Activated CD4-positive, alpha-beta T cell treated with anti-CD3 and anti-CD28 coated beads for 4 hours (primary cell): ENCODE measurements at regions not wholly inside any gene's neighbourhood (a gene's known extent, or its start where the extent isn't known, plus 50 kb on each side); places are given as distances from the start of the nearest gene placed in this dataset.
"Not testable (repeated sequence)": the region's sequence is repeated elsewhere in the genome, so short reads cannot be mapped to it uniquely, and the experiment has no call there.

Source experiments
- DNase-seq, 2 donors: peaks; one replicate each; pipeline ENCODE4 v3.0.0-alpha.2; 2020

DNA sequence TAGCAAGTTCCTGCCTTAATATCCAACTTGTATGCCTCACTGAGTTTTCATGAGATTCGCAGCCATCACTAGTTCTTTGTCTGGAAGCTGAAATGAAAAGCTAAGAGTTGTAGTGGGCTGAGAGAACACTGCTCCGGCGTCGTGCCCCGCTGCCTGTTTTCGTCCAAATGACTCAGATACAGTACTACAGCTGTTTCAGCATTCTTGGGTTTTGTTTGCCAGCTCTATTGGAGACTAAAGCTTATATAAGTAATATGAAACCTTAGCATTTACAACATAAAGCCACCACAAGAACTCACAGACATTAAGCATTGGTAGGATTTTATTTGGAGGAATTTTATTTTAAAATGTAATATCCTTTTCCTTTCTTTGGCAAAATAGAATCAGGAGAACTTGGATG is 299.7 kb downstream of the DLEU7 start:
- no peak for DNase-seq

GRCh38 chr13:50544211-50544610 is 299.3 kb downstream of the DLEU7 start:
- no peak for DNase-seq

DNA sequence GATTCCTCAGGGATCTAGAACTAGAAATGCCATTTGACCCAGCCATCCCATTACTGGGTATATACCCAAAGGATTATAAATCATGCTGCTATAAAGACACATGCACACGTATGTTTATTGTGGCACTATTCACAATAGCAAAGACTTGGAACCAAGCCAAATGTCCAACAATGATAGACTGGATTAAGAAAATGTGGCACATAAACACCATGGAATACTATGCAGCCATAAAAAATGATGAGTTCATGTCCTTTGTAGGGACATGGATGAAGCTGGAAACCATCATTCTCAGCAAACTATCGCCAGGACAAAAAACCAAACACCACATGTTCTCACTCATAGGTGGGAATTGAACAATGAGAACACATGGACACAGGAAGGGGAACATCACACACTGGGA is 296.3 kb downstream of the DLEU7 start:
- DNase-seq: not testable (repeated sequence)

GRCh38 chr13:50548586-50548985 is 294.9 kb downstream of the DLEU7 start:
- no peak for DNase-seq

- no peak for DNase-seq
These were observed 294.1 kb downstream of the DLEU7 start for GRCh38 chr13:50549221-50549942.

- DNase-seq: no peak
These were observed 293.3 kb downstream of the DLEU7 start for GRCh38 chr13:50550151-50550550.

DNA sequence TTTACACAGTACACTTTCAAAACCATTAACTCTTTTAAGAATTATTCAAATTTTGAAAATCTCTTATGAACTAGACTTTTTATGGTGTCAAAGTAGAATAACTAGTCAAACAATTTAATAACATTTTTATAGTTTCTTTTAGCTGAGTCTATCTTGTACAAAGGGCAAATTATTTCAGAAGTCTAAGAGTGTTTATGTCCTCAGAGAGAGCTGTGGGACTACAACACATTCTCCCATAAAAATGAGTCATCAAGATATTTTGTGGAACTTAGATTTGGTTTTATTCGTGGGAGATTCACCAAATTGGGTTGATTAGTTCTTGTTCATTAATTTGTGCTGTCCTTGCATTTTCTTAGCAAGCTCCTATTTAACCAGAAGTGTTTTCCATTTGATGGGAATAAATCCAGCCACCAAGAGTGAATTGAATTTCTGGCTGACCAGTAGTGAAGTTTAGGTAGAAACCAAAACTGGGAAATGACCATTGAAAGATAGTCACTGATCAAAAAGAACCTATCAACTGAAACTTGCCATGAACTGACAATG is 291.0 kb downstream of the DLEU7 start:
- DNase-seq: no peak

DNA sequence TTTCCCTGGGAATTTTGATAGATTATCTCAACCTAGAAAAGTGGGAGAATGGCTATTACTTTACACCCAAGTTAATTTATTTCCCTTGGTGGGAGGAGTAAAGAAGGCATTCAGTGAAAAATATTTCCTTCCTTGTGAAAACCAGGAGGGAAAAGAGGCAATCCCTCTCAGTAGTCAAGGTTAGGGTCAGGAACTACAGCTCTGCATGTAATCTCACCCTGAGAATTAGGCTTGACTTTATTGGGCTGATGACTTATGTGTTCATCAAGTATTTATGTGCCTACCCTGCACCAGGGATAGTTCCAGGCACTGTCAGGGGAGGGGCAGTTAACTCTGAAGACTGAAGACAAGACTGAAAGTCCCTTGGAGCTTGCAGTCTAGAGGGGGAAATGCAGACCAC is 281.8 kb downstream of the DLEU7 start:
- DNase-seq: no peak

DNA sequence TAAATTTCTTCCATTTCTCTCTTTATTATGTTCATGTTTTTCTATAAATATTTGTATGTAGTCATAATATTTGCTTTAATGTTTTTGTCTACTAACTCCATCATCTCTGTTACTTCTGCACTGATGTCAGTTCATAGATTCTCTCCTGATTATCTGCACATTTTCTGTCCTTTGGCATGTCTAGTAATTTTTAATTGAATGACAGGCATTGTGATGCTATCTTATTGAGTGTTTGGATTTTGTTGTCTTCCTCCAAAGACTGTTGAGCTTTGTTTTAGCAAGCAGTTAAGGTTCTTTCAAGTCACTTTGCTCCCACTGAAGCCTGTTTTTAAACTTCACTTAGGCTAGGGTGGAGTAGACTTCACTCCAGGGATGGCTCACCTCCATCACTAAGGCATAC is 276.8 kb downstream of the DLEU7 start:
- DNase-seq: no peak

DNA sequence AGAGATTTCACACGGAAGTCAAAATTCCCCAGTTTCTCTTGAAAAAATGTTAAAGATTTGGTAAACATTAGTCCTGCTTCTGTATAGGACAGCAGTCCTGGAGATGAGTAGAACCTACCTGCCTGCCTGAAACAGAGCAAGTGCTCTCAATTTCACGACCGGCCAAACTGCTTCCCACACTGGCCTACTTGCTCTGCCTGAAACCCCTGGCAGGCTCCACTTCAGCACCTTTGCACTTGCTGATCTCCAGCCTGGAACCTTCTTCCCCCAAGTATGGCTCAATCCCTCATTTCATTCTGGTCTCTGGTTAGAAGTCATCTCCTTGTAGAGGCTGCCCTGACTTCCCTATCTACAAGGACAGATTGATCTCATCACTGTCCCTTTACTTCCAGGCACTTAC is 271.4 kb downstream of the DLEU7 start:
- no peak for DNase-seq

DNA sequence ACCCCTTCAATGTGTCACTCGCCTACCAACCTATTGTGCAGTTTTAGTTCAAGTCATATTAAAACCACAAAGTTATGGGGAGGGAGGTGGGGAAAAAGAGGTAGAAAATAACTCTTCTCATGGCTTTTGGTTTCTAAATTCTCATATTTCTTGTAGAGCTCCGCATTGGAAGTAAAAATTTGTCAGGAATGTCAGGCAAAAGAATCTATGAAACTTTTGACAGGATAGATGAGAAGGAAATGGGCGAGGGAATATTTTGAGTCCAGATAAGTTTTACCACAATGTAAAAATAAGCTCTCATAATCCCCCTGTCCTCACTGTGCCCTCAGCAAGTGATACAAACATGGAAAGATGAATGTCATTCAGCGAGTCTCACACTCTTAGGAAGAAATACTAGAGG is 270.4 kb downstream of the DLEU7 start:
- no peak for DNase-seq

GRCh38 chr13:50574731-50575130 is 268.8 kb downstream of the DLEU7 start:
- DNase-seq: no peak

- DNase-seq: no peak
These were observed 268.4 kb downstream of the DLEU7 start for GRCh38 chr13:50575138-50575537.

GRCh38 chr13:50576156-50576555 is 267.3 kb downstream of the DLEU7 start:
- no peak for DNase-seq

GRCh38 chr13:50577806-50578205 is 265.7 kb downstream of the DLEU7 start:
- no peak for DNase-seq

DNA sequence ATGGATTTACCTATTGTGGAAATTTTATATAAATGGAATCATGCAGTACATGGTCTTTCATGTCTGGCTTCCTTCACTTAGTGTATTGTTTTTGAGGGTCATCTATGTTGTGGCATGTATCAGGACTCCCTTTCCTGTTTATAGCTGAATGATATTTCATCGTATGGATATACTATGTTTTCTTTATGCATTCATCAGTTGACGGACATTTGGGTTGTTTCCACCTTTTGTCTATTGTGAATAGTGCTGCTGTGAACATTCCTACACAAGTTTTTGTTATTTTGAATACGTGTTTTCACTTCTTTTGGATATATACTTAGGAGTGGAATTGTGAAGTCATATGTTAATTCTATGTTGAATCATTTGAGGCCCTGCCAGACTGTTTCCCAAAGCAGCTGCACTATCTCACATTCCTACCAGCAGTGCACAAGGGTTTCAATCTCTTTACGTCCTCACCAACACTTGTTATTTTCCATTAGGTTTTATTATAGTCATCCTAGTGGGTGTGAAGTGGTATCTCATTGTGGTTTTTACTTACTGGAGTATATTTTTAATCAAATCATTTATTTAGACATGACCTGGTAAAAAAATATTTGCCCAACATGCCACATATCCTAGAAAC is 262.7 kb downstream of the DLEU7 start:
- DNase-seq: no peak

DNA sequence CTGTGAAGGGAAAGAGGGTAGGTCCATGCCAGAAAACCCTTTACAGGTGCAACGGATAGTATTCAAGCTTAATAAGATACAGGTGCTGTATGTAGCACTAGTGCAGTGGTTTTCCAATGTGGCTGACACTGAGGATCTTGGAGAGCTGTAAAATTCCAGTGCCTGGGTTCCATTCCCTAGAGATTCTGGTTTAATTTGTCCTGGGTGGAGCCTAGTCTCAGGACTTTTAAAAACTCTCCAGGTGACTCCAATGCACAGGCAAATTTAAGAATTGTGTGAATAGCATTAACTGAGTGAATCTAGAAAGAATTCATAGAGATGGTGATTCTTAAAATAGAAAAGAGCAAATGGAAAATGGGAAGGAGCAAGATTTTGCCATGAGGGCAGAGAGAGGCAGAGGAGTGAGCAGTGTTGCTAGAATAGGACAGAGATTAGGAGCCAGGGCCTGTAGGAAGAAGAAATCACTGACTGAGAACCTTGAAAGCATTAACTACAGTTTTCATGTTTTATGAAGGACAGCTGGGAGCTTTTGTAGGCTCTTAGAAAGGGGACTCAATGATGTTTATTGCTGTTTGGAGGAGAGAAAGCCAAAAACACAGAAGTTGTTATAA is 261.8 kb downstream of the DLEU7 start:
- DNase-seq: no peak

DNA sequence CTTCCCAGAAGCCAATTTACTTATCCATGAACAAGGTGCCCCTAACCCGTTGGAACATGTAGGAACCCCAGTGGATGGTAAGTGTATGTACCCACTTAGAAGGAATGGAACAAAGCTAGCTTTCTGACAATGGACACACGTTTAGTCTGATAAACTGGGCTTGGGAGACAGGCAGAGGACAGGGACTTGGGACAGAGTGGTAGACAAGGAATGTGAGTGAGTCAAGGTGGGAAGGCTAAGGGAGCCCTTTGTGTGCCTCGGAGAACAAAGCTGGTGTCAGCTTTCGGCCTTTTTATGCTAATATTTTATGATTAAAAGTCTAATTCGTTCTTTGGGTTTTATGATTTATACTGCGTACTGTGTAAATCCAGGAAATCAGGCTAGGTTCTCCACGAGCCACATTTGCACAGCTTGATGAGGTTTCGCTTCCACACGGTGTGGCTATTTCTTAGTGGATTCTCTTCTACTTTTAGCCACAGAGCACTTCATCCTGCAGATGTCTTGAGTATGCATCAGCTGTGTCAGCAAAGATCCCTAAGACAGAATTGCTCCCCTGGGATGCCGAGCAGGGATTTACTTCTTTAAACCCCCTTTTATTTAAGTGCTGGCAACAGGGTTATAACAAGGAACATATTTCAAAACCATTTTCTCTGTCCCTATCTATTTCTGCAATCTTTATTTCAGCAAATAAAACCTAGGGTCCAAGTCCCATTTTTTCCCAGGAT is 258.5 kb downstream of the DLEU7 start:
- DNase-seq: no peak

- DNase-seq: no peak
These were observed 257.6 kb downstream of the DLEU7 start for GRCh38 chr13:50585674-50586413.

DNA sequence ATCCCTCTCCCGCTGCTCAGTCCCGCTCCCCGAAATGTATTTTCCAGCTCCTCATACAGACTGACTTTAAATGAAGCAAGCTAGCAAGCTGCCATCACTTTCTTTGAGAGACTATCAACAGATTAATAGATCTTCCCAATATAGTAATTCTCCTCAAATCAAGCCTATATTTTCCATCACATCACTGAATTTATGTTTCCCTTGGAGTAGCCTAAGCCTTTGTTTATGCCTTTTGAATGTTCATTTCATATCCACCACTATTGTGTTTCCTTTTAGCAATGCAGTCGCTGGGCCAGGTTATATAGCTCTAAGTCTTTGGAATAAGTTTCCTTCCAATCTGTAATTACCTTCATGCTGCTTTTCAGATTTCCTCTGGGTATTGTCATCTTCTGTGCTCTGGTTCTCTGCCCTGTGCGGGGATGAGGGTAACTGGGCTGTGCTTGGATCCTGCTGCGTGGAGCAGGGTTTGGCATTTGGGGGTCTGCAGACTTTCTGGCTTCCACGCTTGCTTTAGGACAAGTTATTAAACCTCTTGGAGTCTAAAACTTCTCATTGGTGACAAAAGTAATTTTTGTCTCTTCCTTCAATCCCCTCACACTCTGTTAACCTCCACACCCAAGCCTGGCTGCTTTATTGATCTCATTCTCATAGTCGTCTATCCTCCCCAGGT is 256.9 kb downstream of the DLEU7 start:
- no peak for DNase-seq

- DNase-seq: no peak
These were observed 256.4 kb downstream of the DLEU7 start for GRCh38 chr13:50587115-50587514.
